ENCODE measurements at regions not wholly inside any gene's neighbourhood (a gene's known extent, or its start where the extent isn't known, plus 50 kb on each side); places are given as distances from the start of the nearest gene placed in this dataset.

GRCh38 chr18:61189376-61189775 is 143.9 kb upstream of the CDH20 start:
- Mint-ChIP-seq H3K4me1 (no peaks in the 10 kb centered on the region), H3K27ac (no peak overlapping the region), H3K4me3 (no peak overlapping the region), H3K9me3 (peaks cover 0 to 12% (median 5%) of the 10 kb centered on the region in 7 donors), H3K27me3 (ENCODE audit: low read depth in 3 of 3) (peaks cover 0 to 2% (median 0%) of the 10 kb centered on the region in 3 donors), H3K36me3 (no peaks in the 10 kb centered on the region)
- intact Hi-C loops (cut with micrococcal nuclease): no loop called here
- Histone ChIP-seq H2AFZ (ENCODE audit: insufficient read depth, low read depth, low read length, poor library complexity, severe bottlenecking) (no peak overlapping the region), H3K9ac (ENCODE audit: insufficient read depth, low read length, poor library complexity, severe bottlenecking) (no peak overlapping the region), H3K36me3 (replicated peaks in 1 of 2; ENCODE audit: control insufficient read depth in 1 of 2, insufficient read depth in 2 of 2, low read length in 2 of 2) (no peaks in the 10 kb centered on the region), H3K4me1 (ENCODE audit: control insufficient read depth in 1 of 2, insufficient read depth in 2 of 2, low read length in 2 of 2) (no peaks in the 10 kb centered on the region), H3K27me3 (ENCODE audit: control insufficient read depth in 2 of 2, insufficient read depth in 2 of 2, low read length in 2 of 2) (no peaks in the 10 kb centered on the region), H3K4me3 (replicated peaks in 1 of 3; ENCODE audit: low read depth in 2 of 3, low read length in 3 of 3) (no peak overlapping the region), H3K4me2 (replicated peaks; ENCODE audit: extremely low read depth, low read length, poor library complexity, severe bottlenecking) (no peak overlapping the region), H3K9me3 (replicated peaks in 1 of 2; ENCODE audit: control insufficient read depth in 1 of 2, insufficient read depth in 1 of 2, low read length in 2 of 2) (peaks cover 0 to 2% of the 10 kb centered on the region in 2 donors), H3K27ac (ENCODE audit: low read depth in 1 of 2, low read length in 2 of 2) (no peak overlapping the region), H3K79me2 (ENCODE audit: insufficient read depth, low read length) (no peaks in the 10 kb centered on the region), H4K20me1 (ENCODE audit: insufficient read depth, low read length) (no peaks in the 10 kb centered on the region)
- TF ChIP-seq CTCF (IDR thresholded peaks at IDR 0.05): no peak
- no CpG with 5 or more reads among the region's 3 CpGs for WGBS (ENCODE audit: insufficient coverage)
- DNase-seq: no peak

GRCh38 chr18:61194726-61195125 is 138.5 kb upstream of the CDH20 start:
- Histone ChIP-seq H3K4me3 (replicated peaks in 1 of 3; ENCODE audit: low read depth in 2 of 3, low read length in 3 of 3) (no peak overlapping the region), H3K9ac (ENCODE audit: insufficient read depth, low read length, poor library complexity, severe bottlenecking) (no peak overlapping the region), H3K9me3 (replicated peaks in 1 of 2; ENCODE audit: control insufficient read depth in 1 of 2, insufficient read depth in 1 of 2, low read length in 2 of 2) (no peaks in the 10 kb centered on the region), H3K36me3 (replicated peaks in 1 of 2; ENCODE audit: control insufficient read depth in 1 of 2, insufficient read depth in 2 of 2, low read length in 2 of 2) (no peaks in the 10 kb centered on the region), H3K27ac (ENCODE audit: low read depth in 1 of 2, low read length in 2 of 2) (no peak overlapping the region), H3K79me2 (ENCODE audit: insufficient read depth, low read length) (no peaks in the 10 kb centered on the region), H3K27me3 (ENCODE audit: control insufficient read depth in 2 of 2, insufficient read depth in 2 of 2, low read length in 2 of 2) (no peaks in the 10 kb centered on the region), H3K4me2 (replicated peaks; ENCODE audit: extremely low read depth, low read length, poor library complexity, severe bottlenecking) (no peak overlapping the region), H3K4me1 (ENCODE audit: control insufficient read depth in 1 of 2, insufficient read depth in 2 of 2, low read length in 2 of 2) (no peaks in the 10 kb centered on the region), H2AFZ (ENCODE audit: insufficient read depth, low read depth, low read length, poor library complexity, severe bottlenecking) (no peak overlapping the region), H4K20me1 (ENCODE audit: insufficient read depth, low read length) (no peaks in the 10 kb centered on the region)
- no peaks in the 10 kb centered on the region for H3K36me3 Mint-ChIP-seq
- WGBS (ENCODE audit: insufficient coverage): 86% methylated on average over 3 of the region's 4 CpGs
- DNase-seq: no peak
- no peak for TF ChIP-seq CTCF (IDR thresholded peaks at IDR 0.05)
- H3K27me3 Mint-ChIP-seq (ENCODE audit: low read depth in 3 of 3): no peaks in the 10 kb centered on the region
- intact Hi-C loops (cut with micrococcal nuclease): no loop called here
- peaks cover 0 to 7% (median 3%) of the 10 kb centered on the region in 7 donors for H3K9me3 Mint-ChIP-seq
- H3K4me3 Mint-ChIP-seq: no peak overlapping the region
- H3K4me1 Mint-ChIP-seq: no peaks in the 10 kb centered on the region
- no peak overlapping the region for H3K27ac Mint-ChIP-seq
